ENCODE measurements at regions not wholly inside any gene's neighbourhood (a gene's known extent, or its start where the extent isn't known, plus 50 kb on each side); places are given as distances from the start of the nearest gene placed in this dataset.

DNA sequence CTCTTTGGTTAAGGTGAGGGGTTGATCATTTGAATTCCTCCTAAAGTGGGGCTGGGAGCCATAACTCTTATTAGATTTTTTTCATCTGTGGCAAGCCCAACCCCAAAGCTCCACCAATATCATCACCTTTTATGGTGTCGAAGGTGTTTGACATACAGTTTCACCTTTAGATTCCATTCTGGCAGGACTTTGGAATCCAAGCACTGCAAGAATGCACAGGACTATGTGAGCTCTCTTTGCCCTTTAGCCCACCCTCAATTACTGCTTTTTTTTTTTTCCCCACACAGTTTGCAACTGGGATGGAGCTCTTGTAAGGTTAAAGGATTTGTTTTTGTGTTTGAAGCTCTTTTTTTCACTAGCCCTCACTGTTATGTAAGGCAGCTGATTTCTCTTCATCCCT, 154.0 kb upstream of the KCNJ16 start:
- no peaks in the 10 kb centered on the region for H3K79me2 ChIP-seq (replicated peaks; ENCODE audit: insufficient read depth, low read length)
- H3K4me2 ChIP-seq (ENCODE audit: low read length), result no peak overlapping the region
- no peak overlapping the region for H3K4me3 ChIP-seq (ENCODE audit: low read length)
- no peaks in the 10 kb centered on the region for H3K9me3 ChIP-seq (ENCODE audit: low read length)
- no peaks in the 10 kb centered on the region for H3F3A ChIP-seq (ENCODE audit: insufficient read depth, low read length, poor library complexity, severe bottlenecking)
- H3K27me3 ChIP-seq (ENCODE audit: insufficient read depth, low read depth, low read length), result no peaks in the 10 kb centered on the region
- H3K36me3 ChIP-seq (ENCODE audit: insufficient read depth, low read length), result no peaks in the 10 kb centered on the region
- H3K9ac ChIP-seq (ENCODE audit: low read length), result no peak overlapping the region
- TF ChIP-seq MXI1 (conservative IDR thresholded peaks at IDR 0.05; ENCODE audit: poor library complexity, severe bottlenecking) (no peak), SMC3 (conservative IDR thresholded peaks at IDR 0.05; ENCODE audit: poor library complexity) (no peak), RAD21 (conservative IDR thresholded peaks at IDR 0.05) (no peak), TAF1 (IDR thresholded peaks at IDR 0.05; ENCODE audit: low read depth) (no peak), CTCF (IDR thresholded peaks at IDR 0.05; ENCODE audit: poor library complexity, severe bottlenecking) (no peak), EZH2 (IDR thresholded peaks at IDR 0.05; ENCODE audit: borderline replicate concordance, insufficient read depth, low read length, poor library complexity, severe bottlenecking) (no peak), EP300 (conservative IDR thresholded peaks at IDR 0.05; ENCODE audit: poor library complexity, severe bottlenecking) (no peak), POLR2AphosphoS5 (IDR thresholded peaks at IDR 0.05) (no peak)
- TF ChIP-seq, protein P1, sequence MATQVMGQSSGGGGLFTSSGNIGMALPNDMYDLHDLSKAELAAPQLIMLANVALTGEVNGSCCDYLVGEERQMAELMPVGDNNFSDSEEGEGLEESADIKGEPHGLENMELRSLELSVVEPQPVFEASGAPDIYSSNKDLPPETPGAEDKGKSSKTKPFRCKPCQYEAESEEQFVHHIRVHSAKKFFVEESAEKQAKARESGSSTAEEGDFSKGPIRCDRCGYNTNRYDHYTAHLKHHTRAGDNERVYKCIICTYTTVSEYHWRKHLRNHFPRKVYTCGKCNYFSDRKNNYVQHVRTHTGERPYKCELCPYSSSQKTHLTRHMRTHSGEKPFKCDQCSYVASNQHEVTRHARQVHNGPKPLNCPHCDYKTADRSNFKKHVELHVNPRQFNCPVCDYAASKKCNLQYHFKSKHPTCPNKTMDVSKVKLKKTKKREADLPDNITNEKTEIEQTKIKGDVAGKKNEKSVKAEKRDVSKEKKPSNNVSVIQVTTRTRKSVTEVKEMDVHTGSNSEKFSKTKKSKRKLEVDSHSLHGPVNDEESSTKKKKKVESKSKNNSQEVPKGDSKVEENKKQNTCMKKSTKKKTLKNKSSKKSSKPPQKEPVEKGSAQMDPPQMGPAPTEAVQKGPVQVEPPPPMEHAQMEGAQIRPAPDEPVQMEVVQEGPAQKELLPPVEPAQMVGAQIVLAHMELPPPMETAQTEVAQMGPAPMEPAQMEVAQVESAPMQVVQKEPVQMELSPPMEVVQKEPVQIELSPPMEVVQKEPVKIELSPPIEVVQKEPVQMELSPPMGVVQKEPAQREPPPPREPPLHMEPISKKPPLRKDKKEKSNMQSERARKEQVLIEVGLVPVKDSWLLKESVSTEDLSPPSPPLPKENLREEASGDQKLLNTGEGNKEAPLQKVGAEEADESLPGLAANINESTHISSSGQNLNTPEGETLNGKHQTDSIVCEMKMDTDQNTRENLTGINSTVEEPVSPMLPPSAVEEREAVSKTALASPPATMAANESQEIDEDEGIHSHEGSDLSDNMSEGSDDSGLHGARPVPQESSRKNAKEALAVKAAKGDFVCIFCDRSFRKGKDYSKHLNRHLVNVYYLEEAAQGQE (IDR thresholded peaks at IDR 0.05; ENCODE audit: borderline replicate concordance), result no peak
- no peaks in the 10 kb centered on the region for H4K20me1 ChIP-seq (ENCODE audit: insufficient read depth)
- no peaks in the 10 kb centered on the region for H3K9me2 ChIP-seq (ENCODE audit: insufficient read depth, low read length)
- H2AFZ ChIP-seq (ENCODE audit: low read depth, low read length), result no peak overlapping the region
- H3K27ac ChIP-seq (ENCODE audit: low read length), result no peak overlapping the region

GRCh38 chr17:69928611-69929010, 146.4 kb upstream of the KCNJ16 start:
- no peaks in the 10 kb centered on the region for H3K9me2 ChIP-seq (ENCODE audit: insufficient read depth, low read length)
- H3K4me3 ChIP-seq (ENCODE audit: low read length), result no peak overlapping the region
- H3K4me2 ChIP-seq (ENCODE audit: low read length), result no peak overlapping the region
- TF ChIP-seq POLR2AphosphoS5 (IDR thresholded peaks at IDR 0.05), result no peak
- no peak for TF ChIP-seq SMC3 (conservative IDR thresholded peaks at IDR 0.05; ENCODE audit: poor library complexity)
- TF ChIP-seq EZH2 (IDR thresholded peaks at IDR 0.05; ENCODE audit: borderline replicate concordance, insufficient read depth, low read length, poor library complexity, severe bottlenecking), result no peak
- no peak for TF ChIP-seq RAD21 (conservative IDR thresholded peaks at IDR 0.05)
- no peak for TF ChIP-seq EP300 (conservative IDR thresholded peaks at IDR 0.05; ENCODE audit: poor library complexity, severe bottlenecking)
- no peak for TF ChIP-seq CTCF (IDR thresholded peaks at IDR 0.05; ENCODE audit: poor library complexity, severe bottlenecking)
- TF ChIP-seq, protein P1 (IDR thresholded peaks at IDR 0.05; ENCODE audit: borderline replicate concordance), result no peak
- no peak for TF ChIP-seq MXI1 (conservative IDR thresholded peaks at IDR 0.05; ENCODE audit: poor library complexity, severe bottlenecking)
- no peak overlapping the region for H3K9ac ChIP-seq (ENCODE audit: low read length)
- H3F3A ChIP-seq (ENCODE audit: insufficient read depth, low read length, poor library complexity, severe bottlenecking), result no peaks in the 10 kb centered on the region
- no peak overlapping the region for H2AFZ ChIP-seq (ENCODE audit: low read depth, low read length)
- no peaks in the 10 kb centered on the region for H4K20me1 ChIP-seq (ENCODE audit: insufficient read depth)
- H3K27me3 ChIP-seq (ENCODE audit: insufficient read depth, low read depth, low read length), result no peaks in the 10 kb centered on the region
- no peaks in the 10 kb centered on the region for H3K9me3 ChIP-seq (ENCODE audit: low read length)
- H3K27ac ChIP-seq (ENCODE audit: low read length), result no peak overlapping the region
- H3K79me2 ChIP-seq (replicated peaks; ENCODE audit: insufficient read depth, low read length), result no peaks in the 10 kb centered on the region
- no peaks in the 10 kb centered on the region for H3K36me3 ChIP-seq (ENCODE audit: insufficient read depth, low read length)
